Neuronal stem cell (in vitro differentiated cells): ENCODE measurements at regions not wholly inside any gene's neighbourhood (a gene's known extent, or its start where the extent isn't known, plus 50 kb on each side); places are given as distances from the start of the nearest gene placed in this dataset.

Source experiments
- DNase-seq: peaks from one replicate; pipeline ENCODE4 v3.0.0-alpha.2; 2013; ENCODE audit warnings: low spot score
- H2AFZ ChIP-seq: one replicate; pipeline ENCODE4 v1.6.1; 2013; ENCODE audit warnings: mild to moderate bottlenecking, low read length, inconsistent platforms
- H2AK5ac ChIP-seq: 2 replicates; pipeline ENCODE4 v1.6.1; 2013; ENCODE audit warnings: low read depth, mild to moderate bottlenecking, inconsistent platforms, low read length, moderate library complexity, mixed read lengths
- H2BK120ac ChIP-seq: 2 replicates; pipeline ENCODE4 v1.6.1; 2013; ENCODE audit warnings: low read depth, mild to moderate bottlenecking, inconsistent platforms, low read length, moderate library complexity, mixed read lengths
- H2BK12ac ChIP-seq: one replicate; pipeline ENCODE4 v1.6.1; 2013; ENCODE audit warnings: low read length, inconsistent platforms
- H2BK15ac ChIP-seq: 2 replicates; pipeline ENCODE4 v1.6.1; 2013; ENCODE audit warnings: mild to moderate bottlenecking, low read length, inconsistent platforms, mixed read lengths
- H2BK5ac ChIP-seq: one replicate; pipeline ENCODE4 v1.6.1; 2013; ENCODE audit warnings: inconsistent platforms, mild to moderate bottlenecking, low read length, moderate library complexity
- H3K14ac ChIP-seq: one replicate; pipeline ENCODE4 v1.6.1; 2013; ENCODE audit warnings: low read length, inconsistent platforms
- H3K18ac ChIP-seq: 2 replicates; pipeline ENCODE4 v1.6.1; 2013; ENCODE audit warnings: low read length, inconsistent platforms
- H3K23ac ChIP-seq: 2 replicates; pipeline ENCODE4 v1.6.1; 2013; ENCODE audit warnings: low read depth, mild to moderate bottlenecking, mixed read lengths, low read length, inconsistent platforms; ENCODE audit not compliant: poor library complexity
- H3K27ac ChIP-seq: replicated peaks from 3 replicates; pipeline ENCODE4 v1.5.1; 2013; ENCODE audit warnings: low read length, inconsistent platforms
- H3K27me3 ChIP-seq, 3 experiments: 2 replicates each; pipeline ENCODE4 v1.6.1; 2013; ENCODE audit warnings: low read length in 3 of 3, mild to moderate bottlenecking in 2 of 3, inconsistent platforms in 1 of 3, low read depth in 1 of 3, mixed read lengths in 1 of 3, moderate library complexity in 1 of 3; ENCODE audit not compliant: control insufficient read depth in 3 of 3, insufficient read depth in 3 of 3
- H3K36me3 ChIP-seq, 2 donors: replicated peaks in 1 of 2; 2 replicates each; pipeline ENCODE4 v1.6.1; 2013; ENCODE audit warnings: low read length in 2 of 2; ENCODE audit not compliant: control insufficient read depth in 2 of 2, insufficient read depth in 2 of 2
- H3K4ac ChIP-seq: 2 replicates; pipeline ENCODE4 v1.6.1; 2013; ENCODE audit warnings: inconsistent platforms, mild to moderate bottlenecking, low read length, moderate library complexity
- H3K4me1 ChIP-seq, 2 donors: 1 replicate in 1 of 2; 2 replicates in 1 of 2; pipeline ENCODE4 v1.6.1; 2013; ENCODE audit warnings: low read length in 2 of 2, low read depth in 1 of 2; ENCODE audit not compliant: control insufficient read depth in 2 of 2, insufficient read depth in 1 of 2
- H3K4me2 ChIP-seq: one replicate; pipeline ENCODE4 v1.6.1; 2013; ENCODE audit warnings: mild to moderate bottlenecking, low read length, inconsistent platforms; ENCODE audit not compliant: insufficient read depth, poor library complexity, severe bottlenecking
- H3K4me3 ChIP-seq, 2 donors: 2 replicates each; pipeline ENCODE4 v1.5.1; 2013; ENCODE audit warnings: low read length in 2 of 2, mild to moderate bottlenecking in 2 of 2, inconsistent platforms in 1 of 2, moderate library complexity in 1 of 2
- H3K79me1 ChIP-seq: one replicate; pipeline ENCODE4 v1.6.1; 2013; ENCODE audit warnings: low read depth, mild to moderate bottlenecking, inconsistent platforms, low read length, moderate library complexity
- H3K9ac ChIP-seq: one replicate; pipeline ENCODE4 v1.6.1; 2013; ENCODE audit warnings: mild to moderate bottlenecking, low read depth, low read length, inconsistent platforms; ENCODE audit not compliant: poor library complexity
- H3K9me3 ChIP-seq, 2 donors: replicated peaks in 1 of 2; 2 replicates each; pipeline versions ENCODE3 to v1.6.1; 2013; ENCODE audit warnings: low read length in 2 of 2, mild to moderate bottlenecking in 2 of 2, inconsistent platforms in 1 of 2, low read depth in 1 of 2, mixed read lengths in 1 of 2, moderate library complexity in 1 of 2; ENCODE audit not compliant: control insufficient read depth in 2 of 2, insufficient read depth in 1 of 2
- H4K8ac ChIP-seq: one replicate; pipeline ENCODE4 v1.6.1; 2013; ENCODE audit warnings: low read depth, mild to moderate bottlenecking, inconsistent platforms, low read length, moderate library complexity
- H4K91ac ChIP-seq: one replicate; pipeline ENCODE4 v1.6.1; 2013; ENCODE audit warnings: low read length, low read depth, mild to moderate bottlenecking, inconsistent platforms; ENCODE audit not compliant: poor library complexity
- WGBS, 2 donors: extraction: QIAGEN DNeasy Blood & Tissue Kit; methylation state at CpG; one replicate each; pipeline ENCODE4 v1.1.7; 2013; ENCODE audit warnings: missing lambda C conversion rate in 2 of 2, mixed read lengths in 1 of 2; ENCODE audit not compliant: insufficient read length in 2 of 2, insufficient replicate concordance in 1 of 2; ENCODE audit errors: extremely low coverage in 2 of 2; 5-methylcytosine and 5-hydroxymethylcytosine counted together

DNA sequence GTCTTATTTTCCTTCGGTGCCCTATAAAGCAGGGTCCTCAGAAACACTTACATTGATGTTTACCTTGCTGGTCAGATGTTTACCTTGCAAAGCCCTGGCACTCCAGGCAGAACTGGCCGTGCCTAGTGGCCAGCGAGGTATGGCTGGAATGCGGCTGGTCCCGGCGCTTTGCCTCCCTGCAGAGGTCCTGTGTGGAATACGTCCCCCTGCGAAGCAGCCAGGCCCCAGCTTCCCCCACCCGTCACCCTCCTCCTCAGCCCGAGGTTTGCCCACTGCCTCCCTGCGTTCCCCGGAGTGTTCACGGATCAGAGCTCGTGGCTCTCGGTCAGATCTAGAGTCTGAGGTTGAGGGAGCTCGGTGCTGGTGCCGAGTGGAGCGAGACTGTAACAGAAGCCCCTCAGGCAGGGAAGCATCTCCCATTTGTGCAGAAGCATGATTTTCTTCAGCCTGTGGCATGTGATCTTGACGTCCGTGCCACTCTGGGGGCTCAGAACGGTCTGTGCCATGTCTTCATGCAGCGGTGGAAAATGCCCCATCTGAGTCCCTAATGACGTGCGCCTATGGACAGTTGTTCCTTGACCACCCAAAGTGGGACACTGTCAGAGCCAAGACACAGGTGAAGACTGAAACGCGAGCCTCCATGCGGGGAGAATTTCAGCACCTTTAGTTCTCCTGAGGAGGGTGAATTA is 54.8 kb upstream of the SOX1 start:
- H3K4me3 ChIP-seq: no peak overlapping the region
- H3K23ac ChIP-seq: no peak overlapping the region
- H2BK15ac ChIP-seq: no peak overlapping the region
- H3K4me2 ChIP-seq: no peak overlapping the region
- WGBS, 2 donors: no CpG with 5 or more reads among the region's 27 CpGs
- peak overlapping the region; percentile 63 for H2AK5ac ChIP-seq
- no peak for DNase-seq
- H2AFZ ChIP-seq: no peak overlapping the region
- H3K27ac ChIP-seq: no peak overlapping the region
- no peak overlapping the region for H4K8ac ChIP-seq
- no peak overlapping the region for H3K4ac ChIP-seq
- H3K79me1 ChIP-seq: no peaks in the 10 kb centered on the region
- no peak overlapping the region for H2BK120ac ChIP-seq
- H3K4me1 ChIP-seq: peaks cover 0 to 5% of the 10 kb centered on the region in 2 donors
- no peak overlapping the region for H4K91ac ChIP-seq
- peaks cover 0 to 4% of the 10 kb centered on the region in 2 donors for H3K9me3 ChIP-seq
- H2BK12ac ChIP-seq: no peak overlapping the region
- H2BK5ac ChIP-seq: no peak overlapping the region
- no peak overlapping the region for H3K14ac ChIP-seq
- no peak overlapping the region for H3K9ac ChIP-seq
- H3K18ac ChIP-seq: peak overlapping the region; percentile 68
- H3K36me3 ChIP-seq: no peaks in the 10 kb centered on the region
- H3K27me3 ChIP-seq: no peaks in the 10 kb centered on the region

GRCh38 chr13:112012705-112013085 is 54.3 kb upstream of the SOX1 start:
- Histone ChIP-seq H3K9me3 (peaks cover 0 to 3% of the 10 kb centered on the region in 2 donors), H2AFZ (no peak overlapping the region), H3K79me1 (no peaks in the 10 kb centered on the region), H3K36me3 (no peaks in the 10 kb centered on the region), H3K4me2 (no peak overlapping the region), H2BK5ac (no peak overlapping the region), H3K27me3 (no peaks in the 10 kb centered on the region), H4K91ac (no peak overlapping the region), H3K4ac (no peak overlapping the region), H2BK120ac (no peak overlapping the region), H2AK5ac (peak overlapping the region; percentile 6), H3K14ac (no peak overlapping the region), H3K27ac (no peak overlapping the region), H3K4me3 (no peak overlapping the region), H2BK15ac (no peak overlapping the region), H3K4me1 (peaks cover 0 to 5% of the 10 kb centered on the region in 2 donors), H3K18ac (peak overlapping the region; percentile 68), H3K23ac (no peak overlapping the region), H4K8ac (no peak overlapping the region), H2BK12ac (no peak overlapping the region), H3K9ac (no peak overlapping the region)
- no peak for DNase-seq
- WGBS, 2 donors: no CpG with 5 or more reads among the region's 11 CpGs

- Histone ChIP-seq H3K79me1 (no peaks in the 10 kb centered on the region), H3K4me1 (peaks cover 0 to 5% of the 10 kb centered on the region in 2 donors), H3K27me3 (no peaks in the 10 kb centered on the region), H4K91ac (no peak overlapping the region), H3K4me3 (no peak overlapping the region), H2BK12ac (no peak overlapping the region), H3K23ac (no peak overlapping the region), H3K4me2 (no peak overlapping the region), H4K8ac (no peak overlapping the region), H3K9me3 (peaks cover 0 to 3% of the 10 kb centered on the region in 2 donors), H3K27ac (no peak overlapping the region), H2AFZ (no peak overlapping the region), H3K36me3 (no peaks in the 10 kb centered on the region), H2AK5ac (no peak overlapping the region), H3K14ac (no peak overlapping the region), H3K4ac (no peak overlapping the region), H2BK120ac (no peak overlapping the region), H3K9ac (no peak overlapping the region), H2BK5ac (no peak overlapping the region), H3K18ac (no peak overlapping the region), H2BK15ac (no peak overlapping the region)
- WGBS, 2 donors: no CpG with 5 or more reads among the region's 13 CpGs
- no peak for DNase-seq
Observed at GRCh38 chr13:112013665-112014064, 53.3 kb upstream of the SOX1 start.

DNA sequence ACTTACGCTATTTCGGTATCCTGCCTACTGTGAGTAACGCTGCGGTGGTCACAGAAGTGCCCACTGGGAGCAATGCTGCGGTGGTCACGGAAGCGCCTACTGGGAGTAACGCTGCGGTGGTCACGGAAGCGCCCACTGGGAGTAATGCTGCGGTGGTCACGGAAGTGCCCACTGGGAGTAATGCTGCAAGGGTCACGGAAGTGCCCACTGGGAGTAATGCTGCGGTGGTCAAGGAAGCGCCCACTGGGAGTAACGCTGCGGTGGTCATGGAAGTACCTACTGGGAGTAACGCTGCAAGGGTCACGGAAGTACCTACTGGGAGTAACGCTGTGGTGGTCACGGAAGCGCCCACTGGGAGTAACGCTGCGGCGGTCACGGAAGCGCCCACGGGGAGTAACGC is 52.1 kb upstream of the SOX1 start:
- no peak overlapping the region for H4K91ac ChIP-seq
- peaks cover 0 to 3% of the 10 kb centered on the region in 2 donors for H3K9me3 ChIP-seq
- no peak overlapping the region for H2BK120ac ChIP-seq
- H3K27me3 ChIP-seq: no peaks in the 10 kb centered on the region
- no peak overlapping the region for H2BK5ac ChIP-seq
- no peak overlapping the region for H2BK12ac ChIP-seq
- no peak overlapping the region for H3K18ac ChIP-seq
- no peak for DNase-seq
- H3K4me1 ChIP-seq: peaks cover 0 to 5% of the 10 kb centered on the region in 2 donors
- WGBS, 2 donors: no CpG with 5 or more reads among the region's 30 CpGs
- no peak overlapping the region for H3K9ac ChIP-seq
- no peaks in the 10 kb centered on the region for H3K36me3 ChIP-seq
- no peak overlapping the region for H4K8ac ChIP-seq
- no peak overlapping the region for H3K4ac ChIP-seq
- H2AFZ ChIP-seq: no peak overlapping the region
- H3K14ac ChIP-seq: peak overlapping the region; percentile 21
- no peaks in the 10 kb centered on the region for H3K79me1 ChIP-seq
- no peak overlapping the region for H3K27ac ChIP-seq
- no peak overlapping the region for H2BK15ac ChIP-seq
- H3K4me3 ChIP-seq: no peak overlapping the region
- H3K4me2 ChIP-seq: no peak overlapping the region
- peak overlapping the region; percentile 31 for H3K23ac ChIP-seq
- H2AK5ac ChIP-seq: no peak overlapping the region
